Activated CD8-positive, alpha-beta T cell treated with anti-CD3 and anti-CD28 coated beads, Interleukin-2, amount 10 ng/mL, durations not matched to agents 7 days and 5 days (primary cell): ENCODE measurements at regions not wholly inside any gene's neighbourhood (a gene's known extent, or its start where the extent isn't known, plus 50 kb on each side); places are given as distances from the start of the nearest gene placed in this dataset.

Source experiments
- ATAC-seq: fragments of 150-1000 bp; cut with Tn5 transposase; one replicate; pipeline ENCODE4 v1.10.0; 2021; ENCODE audit warnings: moderate library complexity
- CTCF ChIA-PET: fragments of 350-600 bp; sonication (Branson Sonifier 250); formaldehyde crosslinking; loops from one replicate; lab custom pipeline; 2021; ENCODE audit warnings: antibody characterized with exemption; lab: Charles Lee
- POLR2A ChIA-PET: fragments of 350-600 bp; sonication (Branson Sonifier 250); formaldehyde crosslinking; loops from one replicate; lab custom pipeline; 2021; ENCODE audit warnings: antibody characterized with exemption; lab: Charles Lee
- DNase-seq: peaks from one replicate; pipeline ENCODE4 v3.0.0-alpha.2; 2020
- H3K27ac Mint-ChIP-seq: one replicate; pipeline ENCODE4 v1.8.0; 2021; ENCODE audit warnings: mild to moderate bottlenecking, mixed read lengths
- H3K27me3 Mint-ChIP-seq: one replicate; pipeline ENCODE4 v1.8.0; 2021; ENCODE audit warnings: low read depth, mixed read lengths
- H3K36me3 Mint-ChIP-seq: one replicate; pipeline ENCODE4 v1.8.0; 2021; ENCODE audit warnings: low read depth, mixed read lengths
- H3K4me1 Mint-ChIP-seq: one replicate; pipeline ENCODE4 v1.8.0; 2021; ENCODE audit warnings: low read depth, mixed read lengths
- H3K4me3 Mint-ChIP-seq: one replicate; pipeline ENCODE4 v1.8.0; 2021; ENCODE audit warnings: mild to moderate bottlenecking, mixed read lengths
- H3K9me3 Mint-ChIP-seq: one replicate; pipeline ENCODE4 v1.8.0; 2022; ENCODE audit warnings: mixed read lengths; ENCODE audit not compliant: insufficient read depth

DNA sequence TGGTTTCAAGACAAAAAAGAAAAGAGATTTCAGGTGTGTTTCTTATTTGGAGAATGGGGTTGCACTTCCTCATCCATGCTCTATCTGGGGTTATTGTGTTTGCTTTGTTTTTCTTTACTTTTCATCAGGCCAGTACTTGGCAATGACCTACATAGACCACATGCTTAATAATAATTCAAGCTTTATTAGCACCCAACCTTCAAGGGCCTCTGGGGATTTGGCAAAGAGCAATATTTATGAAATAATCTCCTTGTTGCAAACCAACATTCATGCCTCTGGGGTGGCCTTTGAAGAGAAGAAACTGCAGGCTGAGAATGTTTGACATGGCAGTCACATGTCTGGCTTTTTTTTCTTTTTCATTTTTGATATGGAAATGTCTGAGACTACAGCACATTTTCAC lies 68.2 kb upstream of the SNRK start:
- ATAC-seq: no peak
- CTCF ChIA-PET: interaction anchor here (1.3 to 1.6 kb wide), 3 partner anchors 61 to 256 kb away, joined by 3 read pairs; no protein-coding TSS in a partner anchor

DNA sequence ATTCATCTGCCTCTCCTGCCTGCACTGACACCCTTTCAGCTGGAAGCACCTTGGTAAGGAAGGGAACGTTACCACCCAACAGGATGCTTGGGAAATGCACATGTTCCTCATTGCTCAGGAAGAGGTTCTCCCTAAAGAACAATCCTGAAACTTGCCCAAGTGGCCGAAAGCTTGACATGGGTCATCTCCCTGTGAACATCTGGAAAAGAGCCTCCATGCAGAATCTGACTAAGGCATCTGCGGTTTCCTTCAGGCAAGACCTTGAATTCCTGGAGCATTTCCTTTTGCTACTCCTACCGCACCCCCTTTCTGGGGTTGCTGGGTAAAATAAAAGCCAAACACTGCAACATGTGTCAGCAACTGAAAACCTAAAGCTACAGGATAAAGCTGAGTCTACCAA lies 68.7 kb upstream of the SNRK start:
- peaks cover 2% of the 10 kb centered on the region for H3K36me3 Mint-ChIP-seq
- ChIA-PET CTCF (interaction anchor here (1.3 to 1.8 kb wide), 3 partner anchors 61 to 160 kb away, joined by 3 to 7 read pairs (median 3); no protein-coding TSS in a partner anchor), POLR2A (no interaction called here)

More for the DNA sequence above, 68.2 kb upstream of the SNRK start:
- Mint-ChIP-seq H3K27ac (no peak overlapping the region), H3K4me1 (peaks cover 34% of the 10 kb centered on the region), H3K4me3 (no peak overlapping the region), H3K9me3 (no peaks in the 10 kb centered on the region), H3K36me3 (peaks cover 2% of the 10 kb centered on the region), H3K27me3 (no peaks in the 10 kb centered on the region)
- POLR2A ChIA-PET: no interaction called here
- DNase-seq: no peak

DNA sequence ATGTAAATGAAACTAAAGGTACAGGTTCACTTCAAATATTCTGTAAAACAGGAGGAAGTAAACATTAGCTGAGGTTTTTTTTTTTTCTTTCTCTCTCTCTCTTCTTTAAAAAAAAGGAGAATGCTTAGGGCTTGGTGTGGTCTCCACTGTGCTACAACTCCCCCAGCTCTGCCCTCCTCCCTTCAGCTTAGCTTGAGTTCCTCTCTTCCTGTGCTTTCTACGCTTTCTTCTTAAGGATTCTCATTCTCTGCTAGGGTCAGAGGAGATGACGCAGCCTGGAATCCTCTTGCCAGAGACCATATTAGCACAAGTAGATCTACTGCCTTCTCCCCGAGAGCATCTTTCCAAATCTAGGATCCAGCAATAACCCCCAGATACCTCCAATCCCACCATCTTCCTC lies 69.1 kb upstream of the SNRK start:
- Mint-ChIP-seq H3K9me3 (no peaks in the 10 kb centered on the region), H3K36me3 (peaks cover 2% of the 10 kb centered on the region), H3K4me3 (no peak overlapping the region), H3K27ac (no peak overlapping the region), H3K4me1 (peaks cover 24% of the 10 kb centered on the region), H3K27me3 (no peaks in the 10 kb centered on the region)
- ChIA-PET CTCF (interaction anchor here (1.3 to 1.8 kb wide), 2 partner anchors 60 to 161 kb away, joined by 3 to 7 read pairs; no protein-coding TSS in a partner anchor), POLR2A (no interaction called here)
- no peak for ATAC-seq
- DNase-seq: no peak

More for the DNA sequence above, 68.7 kb upstream of the SNRK start:
- Mint-ChIP-seq H3K4me3 (no peak overlapping the region), H3K9me3 (no peaks in the 10 kb centered on the region), H3K27me3 (no peaks in the 10 kb centered on the region), H3K4me1 (peaks cover 29% of the 10 kb centered on the region), H3K27ac (no peak overlapping the region)
- DNase-seq (no peak), ATAC-seq (no peak)

DNA sequence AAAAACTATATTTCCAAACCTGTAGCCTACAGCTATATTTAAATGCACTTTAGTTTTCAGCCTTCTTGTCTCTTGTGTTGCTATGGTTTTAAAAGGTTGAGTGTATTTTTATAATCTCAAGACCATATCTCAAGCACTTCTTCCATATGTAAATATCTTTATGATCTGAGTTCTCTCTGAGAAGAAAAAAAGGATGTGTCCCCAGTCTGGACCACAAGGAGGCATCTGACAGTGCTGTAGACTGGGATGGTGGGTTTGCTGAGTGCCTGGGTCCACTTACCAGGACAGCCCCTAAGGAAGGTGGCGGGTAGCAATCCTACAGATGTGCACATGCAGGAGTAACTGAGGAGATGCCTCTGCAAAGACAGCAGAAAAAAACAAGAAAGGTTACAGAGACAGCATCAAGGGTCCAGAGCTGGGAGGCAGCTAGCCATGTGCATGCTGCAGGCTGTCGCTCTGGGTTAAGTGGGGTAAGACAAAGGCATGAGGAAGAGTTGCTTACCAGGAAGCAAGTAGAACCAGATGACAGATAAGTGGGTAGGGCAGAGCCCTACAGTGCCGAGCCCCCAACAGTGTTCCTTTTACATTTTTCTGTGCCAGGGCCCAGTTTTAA lies 70.6 kb upstream of the SNRK start:
- POLR2A ChIA-PET: no interaction called here
- ATAC-seq: no peak
- CTCF ChIA-PET: interaction anchor here (1.2 to 1.8 kb wide), 5 partner anchors 8 to 174 kb away, joined by 3 to 7 read pairs (median 4); no protein-coding TSS in a partner anchor
- Mint-ChIP-seq H3K36me3 (peaks cover 2% of the 10 kb centered on the region), H3K4me3 (no peak overlapping the region), H3K27ac (no peak overlapping the region), H3K9me3 (no peaks in the 10 kb centered on the region), H3K4me1 (peaks cover 20% of the 10 kb centered on the region), H3K27me3 (no peaks in the 10 kb centered on the region)
- DNase-seq: no peak

DNA sequence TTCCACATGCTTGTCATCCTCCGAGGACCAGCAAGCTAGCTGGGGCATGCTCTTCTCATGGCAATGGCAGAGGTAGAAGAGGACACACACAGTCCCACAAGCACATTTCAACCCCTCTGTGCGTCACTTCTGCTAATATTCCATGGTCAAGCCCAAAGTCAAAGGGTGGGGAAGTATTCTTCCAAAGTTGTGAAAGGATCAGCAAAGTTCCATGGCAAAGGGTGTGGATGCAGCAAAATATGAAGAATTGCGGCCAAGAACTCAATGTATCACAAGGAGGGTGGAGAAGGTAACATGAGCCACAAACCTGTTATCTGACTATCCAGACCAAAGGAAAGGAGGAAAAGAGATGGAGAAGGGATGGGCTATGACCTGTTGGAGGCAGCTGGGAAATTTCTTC lies 71.2 kb upstream of the SNRK start:
- Mint-ChIP-seq H3K4me3 (no peak overlapping the region), H3K9me3 (no peaks in the 10 kb centered on the region), H3K36me3 (peaks cover 2% of the 10 kb centered on the region), H3K27ac (no peak overlapping the region), H3K27me3 (no peaks in the 10 kb centered on the region), H3K4me1 (peaks cover 16% of the 10 kb centered on the region)
- ATAC-seq (no peak), DNase-seq (no peak)
- POLR2A ChIA-PET: no interaction called here
- CTCF ChIA-PET: interaction anchor here (1.4 to 1.8 kb wide), 3 partner anchors 9 to 174 kb away, joined by 4 to 6 read pairs (median 4); no protein-coding TSS in a partner anchor

DNA sequence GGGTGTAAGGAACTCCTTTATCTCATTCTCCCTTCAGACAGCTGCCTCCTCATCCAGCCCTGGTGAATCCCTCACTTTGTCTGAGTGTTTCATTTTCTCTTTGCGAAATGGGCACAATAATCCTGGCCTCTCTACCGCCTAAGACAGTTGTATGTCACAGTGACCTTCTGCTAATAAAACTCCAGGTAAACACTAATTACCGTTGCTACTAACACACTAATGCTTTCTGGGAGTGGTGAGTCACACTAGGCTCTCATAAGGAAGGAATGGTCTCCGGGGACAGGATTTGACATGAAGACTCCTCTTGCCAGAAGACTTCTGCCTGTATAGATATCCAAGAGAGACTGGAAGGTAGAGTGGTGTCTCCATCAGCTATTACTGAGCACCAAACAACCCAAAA lies 71.7 kb upstream of the SNRK start:
- Mint-ChIP-seq H3K36me3 (peaks cover 2% of the 10 kb centered on the region), H3K27me3 (no peaks in the 10 kb centered on the region), H3K4me3 (no peak overlapping the region), H3K27ac (no peak overlapping the region), H3K9me3 (no peaks in the 10 kb centered on the region), H3K4me1 (peaks cover 16% of the 10 kb centered on the region)
- ATAC-seq: no peak
- CTCF ChIA-PET: interaction anchor here (2.2 to 4.6 kb wide), 2 partner anchors 9 to 52 kb away, joined by 11 to 19 read pairs; no protein-coding TSS in a partner anchor
- DNase-seq: no peak
- POLR2A ChIA-PET: no interaction called here

DNA sequence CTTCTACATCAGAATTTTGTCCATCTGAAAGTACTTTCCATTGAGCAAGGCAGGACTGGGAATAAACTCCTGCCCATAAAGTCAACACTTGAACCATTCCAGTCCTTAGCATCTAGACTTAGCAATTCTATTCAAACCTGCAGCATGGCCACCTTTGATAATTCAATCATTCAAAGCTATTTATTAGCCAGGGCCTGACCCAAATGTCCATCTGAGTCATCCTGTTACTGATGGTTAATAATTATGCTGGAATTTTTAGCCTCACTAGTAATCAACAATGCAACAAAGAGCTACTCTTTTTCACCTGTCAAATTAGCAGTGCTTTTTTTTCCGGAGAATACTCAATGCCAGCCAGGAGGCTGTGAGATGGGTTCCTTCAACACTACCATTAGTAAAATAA lies 72.7 kb upstream of the SNRK start:
- H3K9me3 Mint-ChIP-seq: no peaks in the 10 kb centered on the region
- ATAC-seq: no peak
- no peaks in the 10 kb centered on the region for H3K27me3 Mint-ChIP-seq
- peaks cover 2% of the 10 kb centered on the region for H3K36me3 Mint-ChIP-seq
- peaks cover 16% of the 10 kb centered on the region for H3K4me1 Mint-ChIP-seq
- CTCF ChIA-PET: interaction anchor here (2.2 to 4.6 kb wide), 2 partner anchors 10 to 51 kb away, joined by 11 to 19 read pairs; no protein-coding TSS in a partner anchor
- no peak overlapping the region for H3K27ac Mint-ChIP-seq
- POLR2A ChIA-PET: no interaction called here
- DNase-seq: no peak
- no peak overlapping the region for H3K4me3 Mint-ChIP-seq

DNA sequence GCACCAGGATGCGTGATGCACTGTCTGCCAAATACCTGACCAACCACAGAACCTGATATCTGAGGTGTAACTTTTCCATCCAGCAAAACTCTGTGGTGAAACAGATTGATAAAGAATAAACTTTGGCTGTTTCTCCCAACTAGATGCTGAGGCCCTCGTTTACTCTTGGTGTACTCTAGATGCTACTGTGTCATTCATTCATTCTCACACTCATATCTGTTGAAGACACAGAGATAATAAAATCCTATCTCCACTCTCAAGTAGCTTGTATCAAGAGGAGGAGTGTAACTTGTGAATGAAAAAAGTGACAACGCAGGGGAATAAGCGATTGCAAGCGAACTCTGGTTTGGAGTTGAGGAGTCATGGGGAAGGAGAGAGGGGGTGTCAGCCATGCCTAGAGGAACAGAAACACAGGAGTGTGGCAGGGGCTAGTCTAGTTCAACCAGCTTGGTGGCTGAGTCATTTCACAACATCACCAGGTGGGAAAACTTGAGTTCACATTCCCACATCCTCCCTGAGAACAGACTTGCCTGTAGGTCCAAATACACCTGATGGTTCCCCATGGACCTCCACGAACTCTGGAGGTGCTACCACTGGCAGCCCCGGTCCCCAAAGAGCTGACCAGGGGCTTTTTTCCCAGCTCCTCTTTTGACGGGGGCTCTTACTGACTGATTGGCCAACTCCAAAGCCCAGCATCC lies 73.3 kb upstream of the SNRK start:
- CTCF ChIA-PET: interaction anchor here (1.0 to 4.6 kb wide), 3 partner anchors 10 to 165 kb away, joined by 3 to 19 read pairs (median 11); no protein-coding TSS in a partner anchor

DNA sequence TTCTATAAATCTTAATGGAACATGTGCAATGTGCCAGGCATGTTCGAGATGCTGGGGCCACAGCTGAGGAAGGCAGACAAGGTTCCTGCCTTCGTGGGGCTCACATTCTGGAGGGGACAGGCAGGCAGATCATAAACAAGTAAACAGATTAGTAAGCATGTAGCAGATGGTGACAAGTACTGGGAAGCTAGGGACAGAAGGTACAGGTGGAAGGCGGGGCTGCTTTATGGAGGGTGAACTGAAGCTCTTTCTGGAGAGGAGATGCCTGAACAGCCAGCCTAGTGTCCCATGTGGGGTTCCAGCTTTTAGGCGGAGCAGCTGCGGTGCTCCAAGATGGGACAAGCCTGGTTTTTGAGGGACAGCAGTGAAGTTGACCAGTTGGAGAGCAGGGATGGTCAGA lies 74.7 kb upstream of the SNRK start:
- H3K9me3 Mint-ChIP-seq: no peaks in the 10 kb centered on the region
- ChIA-PET CTCF (interaction anchor here (4.6 kb wide), 1 partner anchor 49 kb away, joined by 19 read pairs; no protein-coding TSS in a partner anchor), POLR2A (no interaction called here)
- H3K36me3 Mint-ChIP-seq: peaks cover 2% of the 10 kb centered on the region
- H3K27ac Mint-ChIP-seq: no peak overlapping the region
- H3K27me3 Mint-ChIP-seq: no peaks in the 10 kb centered on the region
- DNase-seq (no peak), ATAC-seq (no peak)
- H3K4me1 Mint-ChIP-seq: peaks cover 8% of the 10 kb centered on the region
- H3K4me3 Mint-ChIP-seq: no peak overlapping the region

More for the DNA sequence above, 73.3 kb upstream of the SNRK start:
- DNase-seq: no peak
- Mint-ChIP-seq H3K27me3 (no peaks in the 10 kb centered on the region), H3K36me3 (peaks cover 2% of the 10 kb centered on the region), H3K4me3 (no peak overlapping the region), H3K27ac (no peak overlapping the region), H3K4me1 (peaks cover 16% of the 10 kb centered on the region), H3K9me3 (no peaks in the 10 kb centered on the region)
- ATAC-seq: no peak
- POLR2A ChIA-PET: no interaction called here

DNA sequence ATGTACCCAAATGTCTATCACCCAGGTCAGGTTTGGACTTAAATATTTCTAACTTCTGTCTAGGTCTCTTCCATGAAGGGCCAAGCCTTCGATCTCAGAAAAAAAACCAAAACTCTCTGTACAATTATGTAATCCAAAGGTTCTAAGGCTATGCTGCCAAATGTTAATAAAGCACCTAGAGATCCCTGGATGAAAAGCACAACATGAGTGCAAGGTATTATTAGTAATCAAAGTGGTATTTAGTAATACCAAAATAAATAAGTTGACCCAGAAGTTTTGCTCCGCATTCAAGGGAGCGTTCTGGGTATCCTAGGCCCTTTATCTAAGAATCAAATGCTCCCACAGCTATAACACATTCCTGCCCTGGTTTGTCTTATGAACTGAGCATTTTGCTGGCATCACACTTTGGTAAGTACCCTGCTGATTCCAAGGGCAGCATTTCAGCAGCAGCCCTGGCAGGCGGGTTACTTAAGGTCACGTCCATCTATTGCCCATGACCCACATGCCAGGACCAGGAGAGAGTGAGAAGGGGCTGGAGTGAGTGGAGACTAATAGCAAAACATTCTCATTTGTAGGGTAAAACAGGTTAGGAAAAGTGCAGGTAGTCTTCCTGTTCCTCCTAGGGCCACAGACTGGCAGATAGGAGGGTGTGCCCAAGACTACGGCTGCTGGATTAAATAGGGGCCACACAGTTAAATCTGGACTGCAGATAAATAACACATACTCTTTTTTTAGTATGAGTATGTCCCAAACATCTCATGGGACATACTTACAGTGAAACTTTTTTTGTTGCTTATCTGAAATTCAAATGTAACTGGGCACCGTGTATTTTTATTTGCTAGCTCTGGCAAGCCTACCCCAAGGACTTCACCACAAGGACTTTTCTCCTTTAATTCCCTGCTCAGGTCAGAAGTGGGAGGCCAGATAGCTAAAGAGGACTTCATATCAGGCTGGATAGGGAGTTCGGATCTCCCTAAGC lies 76.0 kb upstream of the SNRK start:
- Mint-ChIP-seq H3K27ac (no peak overlapping the region), H3K4me1 (no peaks in the 10 kb centered on the region), H3K36me3 (no peaks in the 10 kb centered on the region), H3K9me3 (no peaks in the 10 kb centered on the region), H3K27me3 (no peaks in the 10 kb centered on the region), H3K4me3 (no peak overlapping the region)
- CTCF ChIA-PET: interaction anchor here (4.6 kb wide), 1 partner anchor 48 kb away, joined by 19 read pairs; no protein-coding TSS in a partner anchor
- POLR2A ChIA-PET: no interaction called here
- ATAC-seq (no peak), DNase-seq (no peak)

DNA sequence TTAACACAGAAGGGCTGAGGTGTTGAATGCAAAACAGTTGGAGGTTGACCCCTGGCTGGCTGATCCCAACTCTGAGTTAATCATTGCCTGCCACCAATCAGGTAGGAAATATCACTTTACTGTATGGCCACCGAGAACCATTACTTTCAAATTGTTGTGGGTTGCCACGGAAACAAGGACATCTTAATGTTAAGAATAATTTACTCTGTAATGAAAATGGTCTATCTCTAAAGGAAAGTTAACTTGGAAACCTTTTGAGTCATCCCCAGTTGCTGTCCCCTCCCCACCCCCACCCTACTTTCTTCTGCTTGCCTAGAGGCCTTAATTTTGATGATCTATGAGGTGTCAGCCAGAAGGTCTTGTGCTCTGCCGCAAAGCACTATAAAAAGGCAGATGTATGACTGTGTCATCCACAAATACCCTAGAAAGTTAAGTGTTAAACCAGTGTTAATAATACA lies 78.7 kb upstream of the SNRK start:
- ChIA-PET CTCF (interaction anchor here (0.9 kb wide), 1 partner anchor 68 kb away, joined by 3 read pairs; no protein-coding TSS in a partner anchor), POLR2A (no interaction called here)
- DNase-seq (no peak), ATAC-seq (no peak)
- Mint-ChIP-seq H3K4me3 (no peak overlapping the region), H3K4me1 (no peaks in the 10 kb centered on the region), H3K27me3 (no peaks in the 10 kb centered on the region), H3K27ac (no peak overlapping the region), H3K36me3 (no peaks in the 10 kb centered on the region), H3K9me3 (no peaks in the 10 kb centered on the region)
